ENCODE measurements at regions not wholly inside any gene's neighbourhood (a gene's known extent, or its start where the extent isn't known, plus 50 kb on each side); places are given as distances from the start of the nearest gene placed in this dataset.
A peak's percentile ranks its signal among the peaks of the same experiment; 100 is the strongest.
"Not testable (repeated sequence)": the region's sequence is repeated elsewhere in the genome, so short reads cannot be mapped to it uniquely, and the experiment has no call there.

DNA sequence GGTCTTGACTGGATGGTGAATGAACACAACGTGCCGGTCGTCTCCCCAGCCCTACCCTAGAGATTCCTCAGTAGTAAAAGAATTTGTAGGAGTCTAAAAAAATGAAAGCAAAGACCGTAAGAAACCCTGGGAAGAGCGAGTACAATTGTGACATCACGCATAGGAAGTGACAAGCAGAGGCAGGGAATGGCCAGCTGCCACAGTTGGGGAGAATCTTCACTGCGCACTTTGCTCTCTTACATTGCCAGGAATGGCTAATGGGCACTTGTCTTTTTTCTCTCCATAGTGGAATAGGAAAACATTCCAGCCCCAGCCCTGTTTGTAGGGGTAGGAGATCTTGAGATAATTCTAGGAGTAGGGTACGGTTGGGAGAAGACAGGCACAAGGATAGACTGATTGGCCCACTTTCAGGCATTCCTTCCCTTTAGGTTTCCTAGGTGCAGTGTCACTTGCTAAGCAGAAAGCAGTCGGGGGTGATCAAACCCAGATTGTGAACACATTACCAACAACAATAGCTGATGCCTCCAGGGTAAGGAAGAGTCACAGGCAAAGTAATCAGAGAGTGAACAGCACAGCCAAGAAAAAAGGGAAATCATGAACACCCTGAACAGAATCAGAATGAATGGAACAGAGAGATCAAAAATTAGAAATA, 302.7 kb downstream of the MAN2A1 start:
- H3K27me3 Mint-ChIP-seq, result peaks cover 27% of the 10 kb centered on the region
- no peak overlapping the region for H3K27ac Mint-ChIP-seq
- ATAC-seq, result no peak
- H3K4me1 Mint-ChIP-seq, result no peaks in the 10 kb centered on the region
- no peaks in the 10 kb centered on the region for H3K9me3 Mint-ChIP-seq
- H3K36me3 Mint-ChIP-seq, result no peaks in the 10 kb centered on the region
- H3K4me3 Mint-ChIP-seq, result no peak overlapping the region

- Mint-ChIP-seq H3K27me3 (peaks cover 33% of the 10 kb centered on the region), H3K27ac (no peak overlapping the region), H3K36me3 (no peaks in the 10 kb centered on the region), H3K9me3 (peaks cover 4% of the 10 kb centered on the region), H3K4me3 (no peak overlapping the region), H3K4me1 (no peaks in the 10 kb centered on the region)
- no peak for ATAC-seq
Measured at GRCh38 chr5:109994135-109994534, 304.4 kb downstream of the MAN2A1 start.

DNA sequence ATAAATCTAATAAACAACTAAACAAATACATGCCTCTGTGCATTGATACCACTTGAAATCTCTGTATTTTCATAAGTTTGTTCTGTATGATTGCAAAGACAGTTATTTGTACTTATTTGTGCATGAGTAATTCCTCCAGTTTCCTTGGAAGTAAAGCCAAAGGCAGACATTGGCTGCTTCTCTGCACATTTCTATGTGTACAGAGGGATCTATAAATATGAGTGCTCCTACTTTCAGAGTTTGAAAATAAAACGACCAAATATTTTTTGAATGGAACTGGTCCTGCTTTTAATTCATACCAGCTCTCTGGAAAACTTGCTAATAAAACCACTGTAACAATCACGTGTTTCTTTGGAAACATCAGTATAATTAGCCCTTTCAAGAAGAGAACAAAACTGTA, 306.5 kb downstream of the MAN2A1 start:
- Mint-ChIP-seq H3K4me1 (no peaks in the 10 kb centered on the region), H3K27ac (no peak overlapping the region), H3K27me3 (peaks cover 23% of the 10 kb centered on the region), H3K4me3 (no peak overlapping the region), H3K9me3 (peaks cover 4% of the 10 kb centered on the region), H3K36me3 (no peaks in the 10 kb centered on the region)
- no peak for ATAC-seq

DNA sequence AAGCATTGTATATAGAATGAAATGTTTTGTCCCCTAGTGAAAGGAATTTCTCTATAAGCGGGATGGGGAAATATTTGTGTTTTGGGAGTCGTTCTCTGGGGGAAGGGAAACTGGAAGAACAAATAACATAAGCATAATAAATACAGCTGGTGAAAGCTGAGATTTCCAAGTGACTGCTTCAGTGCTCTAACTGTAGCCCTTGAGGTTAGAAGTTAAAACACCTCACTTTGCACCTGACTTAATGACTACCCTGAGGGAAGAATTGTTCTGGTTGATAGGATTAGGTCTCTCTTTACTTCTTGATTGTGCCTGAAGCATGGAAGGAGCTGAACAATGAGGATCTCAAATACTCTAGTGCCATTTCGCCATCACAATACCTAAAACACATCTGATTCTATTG, 307.4 kb downstream of the MAN2A1 start:
- no peaks in the 10 kb centered on the region for H3K4me1 Mint-ChIP-seq
- H3K9me3 Mint-ChIP-seq, result peaks cover 4% of the 10 kb centered on the region
- H3K4me3 Mint-ChIP-seq, result no peak overlapping the region
- no peaks in the 10 kb centered on the region for H3K36me3 Mint-ChIP-seq
- peaks cover 14% of the 10 kb centered on the region for H3K27me3 Mint-ChIP-seq
- no peak for ATAC-seq
- no peak overlapping the region for H3K27ac Mint-ChIP-seq

DNA sequence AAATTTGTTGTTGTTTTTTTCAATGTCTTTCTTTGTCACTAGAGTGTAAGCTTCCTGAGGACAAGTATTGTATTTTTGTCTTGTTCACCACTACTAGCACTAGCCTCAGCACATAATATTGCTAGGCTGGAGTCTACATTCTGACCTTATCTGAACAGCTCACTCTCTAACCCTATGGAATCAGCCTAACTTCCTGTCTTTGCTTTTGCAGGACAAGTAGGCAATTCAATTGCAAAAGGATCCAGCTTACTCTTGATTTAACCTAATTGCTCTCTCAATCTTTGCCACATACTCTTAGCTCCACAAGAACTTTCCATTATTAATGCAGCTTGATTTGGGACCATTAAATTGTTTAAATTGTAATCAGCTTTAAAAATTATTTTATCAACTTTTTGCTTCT, 308.5 kb downstream of the MAN2A1 start:
- H3K27ac Mint-ChIP-seq, result no peak overlapping the region
- peaks cover 4% of the 10 kb centered on the region for H3K9me3 Mint-ChIP-seq
- no peaks in the 10 kb centered on the region for H3K36me3 Mint-ChIP-seq
- no peaks in the 10 kb centered on the region for H3K4me1 Mint-ChIP-seq
- ATAC-seq, result no peak
- H3K4me3 Mint-ChIP-seq, result no peak overlapping the region
- H3K27me3 Mint-ChIP-seq, result peaks cover 9% of the 10 kb centered on the region

DNA sequence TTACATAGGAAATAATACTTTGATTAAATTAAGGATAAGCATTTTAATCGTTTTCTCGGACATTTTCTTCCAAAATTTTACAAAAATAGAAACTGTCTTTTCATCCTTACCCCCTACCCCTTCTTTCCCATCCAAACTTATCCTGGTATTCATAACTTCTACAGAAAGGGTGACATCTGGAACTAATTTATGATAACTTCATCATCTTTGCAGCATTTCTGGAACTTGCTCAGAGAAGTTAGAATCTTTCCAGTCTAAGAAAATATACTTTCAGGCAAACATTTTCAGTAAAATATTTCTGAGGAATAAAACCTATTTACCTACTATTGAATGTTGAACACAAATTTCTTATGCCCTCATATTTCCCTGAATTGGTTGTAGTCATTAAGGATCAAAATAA, 309.0 kb downstream of the MAN2A1 start:
- Mint-ChIP-seq H3K36me3 (no peaks in the 10 kb centered on the region), H3K4me1 (no peaks in the 10 kb centered on the region), H3K9me3 (peaks cover 4% of the 10 kb centered on the region), H3K27me3 (peaks cover 9% of the 10 kb centered on the region), H3K27ac (no peak overlapping the region), H3K4me3 (no peak overlapping the region)
- ATAC-seq, result no peak

DNA sequence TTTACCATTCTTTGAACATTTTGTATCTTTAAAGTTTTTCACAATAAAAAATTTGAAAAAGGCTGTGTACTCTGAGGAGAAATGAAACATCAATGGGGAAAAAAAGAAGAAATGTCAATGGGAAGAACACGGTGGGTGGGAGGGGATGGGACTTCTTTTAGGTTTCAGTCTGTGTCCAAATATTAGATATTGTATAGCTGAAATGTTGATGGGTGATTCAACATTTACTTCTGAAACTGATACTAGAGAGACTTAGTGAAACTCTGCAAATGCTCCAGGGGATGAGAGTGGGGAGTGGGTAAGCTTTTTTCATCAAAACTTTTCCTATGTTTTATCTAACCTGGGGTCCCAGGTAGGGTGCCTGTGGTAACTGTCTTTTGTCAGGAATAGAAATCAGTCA, 311.9 kb downstream of the MAN2A1 start:
- no peak overlapping the region for H3K4me3 Mint-ChIP-seq
- H3K9me3 Mint-ChIP-seq, result peaks cover 4% of the 10 kb centered on the region
- H3K4me1 Mint-ChIP-seq, result no peaks in the 10 kb centered on the region
- no peak overlapping the region for H3K27ac Mint-ChIP-seq
- ATAC-seq, result no peak
- no peaks in the 10 kb centered on the region for H3K36me3 Mint-ChIP-seq
- peaks cover 9% of the 10 kb centered on the region for H3K27me3 Mint-ChIP-seq

GRCh38 chr5:110002652-110003051, 312.9 kb downstream of the MAN2A1 start:
- Mint-ChIP-seq H3K27ac (no peak overlapping the region), H3K36me3 (no peaks in the 10 kb centered on the region), H3K4me3 (no peak overlapping the region), H3K4me1 (no peaks in the 10 kb centered on the region), H3K27me3 (peaks cover 8% of the 10 kb centered on the region), H3K9me3 (peaks cover 4% of the 10 kb centered on the region)
- ATAC-seq, result no peak

DNA sequence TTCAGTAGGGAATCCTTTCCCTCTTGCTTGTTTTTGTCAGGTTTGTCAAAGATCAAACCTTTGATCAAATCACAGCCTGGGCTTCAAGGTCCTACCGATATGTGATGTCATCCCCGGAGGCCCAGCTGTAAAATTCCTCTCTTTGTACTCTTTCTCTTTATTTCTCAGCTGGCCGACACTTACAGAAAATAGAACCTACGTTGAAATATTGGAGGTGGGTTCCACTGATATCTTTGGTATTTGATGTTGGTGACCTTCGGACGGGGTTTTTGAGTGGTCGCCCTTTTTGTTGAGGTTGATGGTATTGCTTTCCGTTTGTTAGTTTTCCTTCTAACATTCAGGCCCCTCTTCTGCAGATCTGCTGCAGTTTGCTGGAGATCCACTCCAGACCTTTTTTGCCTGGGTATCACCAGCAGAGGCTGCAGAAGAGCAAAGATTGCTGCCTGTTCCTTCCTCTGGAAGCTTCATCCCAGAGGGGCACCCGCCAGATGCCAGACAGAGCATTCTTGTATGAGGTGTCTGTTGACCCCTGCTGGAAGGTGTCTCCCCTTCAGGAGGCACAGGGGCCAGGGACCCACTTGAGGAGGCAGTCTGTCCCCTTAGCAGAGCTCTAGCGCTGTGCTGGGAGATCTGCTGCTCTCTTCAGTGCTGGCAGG, 316.3 kb downstream of the MAN2A1 start:
- not testable (repeated sequence) for H3K27me3 Mint-ChIP-seq, H3K4me3 Mint-ChIP-seq, H3K9me3 Mint-ChIP-seq, H3K36me3 Mint-ChIP-seq, ATAC-seq, H3K27ac Mint-ChIP-seq, H3K4me1 Mint-ChIP-seq

GRCh38 chr5:110007101-110007500, 317.4 kb downstream of the MAN2A1 start:
- H3K4me1 Mint-ChIP-seq, result no peaks in the 10 kb centered on the region
- no peaks in the 10 kb centered on the region for H3K36me3 Mint-ChIP-seq
- ATAC-seq, result no peak
- no peaks in the 10 kb centered on the region for H3K27me3 Mint-ChIP-seq
- no peak overlapping the region for H3K27ac Mint-ChIP-seq
- no peaks in the 10 kb centered on the region for H3K9me3 Mint-ChIP-seq
- H3K4me3 Mint-ChIP-seq, result no peak overlapping the region

- H3K27ac Mint-ChIP-seq, result no peak overlapping the region
- H3K27me3 Mint-ChIP-seq, result peaks cover 5% of the 10 kb centered on the region
- H3K4me1 Mint-ChIP-seq, result no peaks in the 10 kb centered on the region
- H3K9me3 Mint-ChIP-seq, result no peaks in the 10 kb centered on the region
- ATAC-seq, result no peak
- H3K4me3 Mint-ChIP-seq, result no peak overlapping the region
- no peaks in the 10 kb centered on the region for H3K36me3 Mint-ChIP-seq
Measured at GRCh38 chr5:110008131-110008530, 318.4 kb downstream of the MAN2A1 start.

GRCh38 chr5:110012145-110012544, 322.4 kb downstream of the MAN2A1 start:
- H3K4me3 Mint-ChIP-seq, result no peak overlapping the region
- no peak for ATAC-seq
- H3K27ac Mint-ChIP-seq, result no peak overlapping the region
- no peaks in the 10 kb centered on the region for H3K9me3 Mint-ChIP-seq
- H3K36me3 Mint-ChIP-seq, result no peaks in the 10 kb centered on the region
- peaks cover 25% of the 10 kb centered on the region for H3K27me3 Mint-ChIP-seq
- H3K4me1 Mint-ChIP-seq, result no peaks in the 10 kb centered on the region

DNA sequence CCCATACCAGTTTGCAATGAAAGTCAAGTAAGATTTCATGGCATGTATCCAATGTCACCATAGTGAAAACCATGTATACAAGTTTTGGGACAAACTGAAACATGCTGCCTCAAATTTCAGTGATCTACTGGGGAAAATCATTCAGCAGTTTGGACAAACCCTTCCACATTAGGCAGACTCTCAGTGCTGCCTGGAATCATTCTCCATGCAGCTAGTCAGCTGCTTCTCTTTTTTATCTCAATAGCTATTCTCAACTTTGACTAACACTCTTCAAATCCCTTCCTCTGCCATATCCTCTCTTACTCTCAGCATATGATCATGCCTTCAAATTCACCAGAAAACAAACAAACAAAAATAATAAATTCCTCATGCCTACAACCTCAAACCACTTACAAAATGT, 323.3 kb downstream of the MAN2A1 start:
- Mint-ChIP-seq H3K36me3 (no peaks in the 10 kb centered on the region), H3K9me3 (no peaks in the 10 kb centered on the region), H3K4me3 (no peak overlapping the region), H3K27ac (no peak overlapping the region), H3K4me1 (no peaks in the 10 kb centered on the region), H3K27me3 (peaks cover 34% of the 10 kb centered on the region)
- ATAC-seq, result no peak

DNA sequence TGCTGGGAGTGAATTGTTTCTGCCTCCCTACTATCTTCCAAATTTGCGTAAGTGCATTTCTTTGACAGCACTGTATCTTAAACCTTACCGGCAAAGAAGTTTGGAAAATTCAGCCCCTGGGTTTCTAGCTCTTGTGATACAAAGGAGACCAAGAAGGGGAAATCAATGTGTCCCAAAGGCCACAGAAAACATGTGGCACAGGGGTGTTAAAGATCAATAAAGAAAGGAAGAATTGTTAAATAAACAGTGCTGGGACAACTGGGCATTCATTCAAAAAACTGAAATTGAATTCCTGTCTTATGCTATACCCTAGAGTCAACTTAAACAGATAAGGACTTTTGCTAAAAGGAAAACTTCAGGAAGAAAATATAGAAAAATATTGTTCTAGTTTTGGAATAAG, 328.1 kb downstream of the MAN2A1 start:
- H3K9me3 Mint-ChIP-seq, result no peaks in the 10 kb centered on the region
- no peak for ATAC-seq
- H3K36me3 Mint-ChIP-seq, result no peaks in the 10 kb centered on the region
- H3K4me3 Mint-ChIP-seq, result no peak overlapping the region
- no peak overlapping the region for H3K27ac Mint-ChIP-seq
- H3K27me3 Mint-ChIP-seq, result peaks cover 36% of the 10 kb centered on the region
- H3K4me1 Mint-ChIP-seq, result no peaks in the 10 kb centered on the region

GRCh38 chr5:110018509-110018908, 328.8 kb downstream of the MAN2A1 start:
- no peaks in the 10 kb centered on the region for H3K9me3 Mint-ChIP-seq
- peak; percentile 45 for ATAC-seq
- H3K4me1 Mint-ChIP-seq, result no peaks in the 10 kb centered on the region
- H3K4me3 Mint-ChIP-seq, result no peak overlapping the region
- no peaks in the 10 kb centered on the region for H3K36me3 Mint-ChIP-seq
- peaks cover 29% of the 10 kb centered on the region for H3K27me3 Mint-ChIP-seq
- no peak overlapping the region for H3K27ac Mint-ChIP-seq

DNA sequence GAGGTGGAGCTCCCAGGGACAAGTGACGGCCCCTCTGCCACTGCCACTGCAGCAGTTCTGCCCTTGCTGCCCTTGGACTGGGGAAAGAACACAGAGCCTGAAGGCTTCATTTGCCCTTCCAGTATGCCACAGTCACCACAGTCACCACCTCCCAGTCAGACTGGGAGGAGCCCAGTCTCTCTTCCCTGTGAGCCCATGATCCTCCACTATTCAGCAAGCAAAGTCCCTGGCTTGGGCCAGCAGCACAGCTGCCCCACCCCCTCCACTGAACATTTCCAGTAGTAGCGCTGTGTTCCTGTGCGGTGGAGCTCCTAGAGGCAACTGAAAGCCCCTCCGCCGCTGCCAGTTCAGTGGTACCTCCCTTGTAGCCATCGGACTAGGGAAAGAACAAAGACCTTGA, 329.4 kb downstream of the MAN2A1 start:
- Mint-ChIP-seq H3K9me3 (no peaks in the 10 kb centered on the region), H3K27ac (no peak overlapping the region), H3K4me1 (no peaks in the 10 kb centered on the region), H3K27me3 (peaks cover 26% of the 10 kb centered on the region), H3K36me3 (no peaks in the 10 kb centered on the region), H3K4me3 (no peak overlapping the region)
- peak; percentile 16 for ATAC-seq
